Ascending aorta (tissue), 2 donors: ENCODE measurements at regions not wholly inside any gene's neighbourhood (a gene's known extent, or its start where the extent isn't known, plus 50 kb on each side); places are given as distances from the start of the nearest gene placed in this dataset.

Experiments used
- DNase-seq, 2 donors: peaks; one replicate each; pipeline ENCODE4 v3.0.0-alpha.2; 2019; ENCODE audit warnings: low spot score in 2 of 2
- H3K27ac ChIP-seq, 2 donors: fragments of 200-600 bp; sonication (generic); one replicate each; pipeline ENCODE4 v1.5.1; 2016 to 2017; ENCODE audit warnings: mild to moderate bottlenecking in 1 of 2
- H3K27me3 ChIP-seq: fragments of 200-600 bp; sonication (generic); one replicate; pipeline ENCODE4 v1.5.1; 2017
- H3K36me3 ChIP-seq, 2 donors: fragments of 200-600 bp; sonication (generic); one replicate each; pipeline ENCODE4 v1.5.1; 2016
- H3K4me1 ChIP-seq, 2 donors: fragments of 200-600 bp; sonication (generic); one replicate each; pipeline ENCODE4 v1.5.1; 2016 to 2017; ENCODE audit warnings: mild to moderate bottlenecking in 1 of 2
- H3K4me3 ChIP-seq, 2 donors: fragments of 200-600 bp; sonication (generic); one replicate each; pipeline ENCODE4 v1.5.1; 2016 to 2017; ENCODE audit warnings: mild to moderate bottlenecking in 1 of 2
- H3K9me3 ChIP-seq, 2 donors: fragments of 200-600 bp; sonication (generic); one replicate each; pipeline ENCODE4 v1.5.1; 2016
- intact Hi-C: fragments of 100-400 bp; cut with DNase I; formaldehyde crosslinking; loops from one replicate; pipeline ENCODE4 v1.15.1; 2023
- TF ChIP-seq, protein P1 (sequence below), 3 experiments: fragments of 200-600 bp in 2 of 3; fragments of 450-650 bp in 1 of 3; sonication (generic) in 2 of 3; IDR thresholded peaks; one replicate each; pipeline ENCODE4 v1.5.1; 2016 to 2019; ENCODE audit warnings: antibody characterized with exemption in 3 of 3, mild to moderate bottlenecking in 1 of 3, moderate library complexity in 1 of 3

DNA sequence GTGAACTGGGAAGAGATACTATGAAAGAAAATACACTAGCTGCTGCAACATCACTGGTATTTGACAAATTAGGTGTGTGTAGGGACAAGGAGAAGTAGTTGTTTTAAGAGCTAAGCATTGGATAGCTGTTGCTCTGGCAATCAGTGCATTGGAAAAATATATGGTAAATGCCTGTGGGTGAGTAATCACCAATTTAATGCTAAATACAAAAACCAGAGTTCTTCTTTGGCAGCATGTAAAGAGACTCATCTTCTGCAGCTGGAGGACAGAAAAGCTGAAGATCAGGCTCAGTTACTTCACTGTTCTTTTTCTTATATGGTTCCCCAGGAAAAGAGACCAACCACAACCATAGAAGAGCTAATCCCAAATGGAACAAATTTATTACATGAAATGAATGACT lies 201.8 kb upstream of the MPDZ start:
- no peaks in the 10 kb centered on the region for H3K9me3 ChIP-seq
- no peak overlapping the region for H3K27ac ChIP-seq
- TF ChIP-seq, protein P1, sequence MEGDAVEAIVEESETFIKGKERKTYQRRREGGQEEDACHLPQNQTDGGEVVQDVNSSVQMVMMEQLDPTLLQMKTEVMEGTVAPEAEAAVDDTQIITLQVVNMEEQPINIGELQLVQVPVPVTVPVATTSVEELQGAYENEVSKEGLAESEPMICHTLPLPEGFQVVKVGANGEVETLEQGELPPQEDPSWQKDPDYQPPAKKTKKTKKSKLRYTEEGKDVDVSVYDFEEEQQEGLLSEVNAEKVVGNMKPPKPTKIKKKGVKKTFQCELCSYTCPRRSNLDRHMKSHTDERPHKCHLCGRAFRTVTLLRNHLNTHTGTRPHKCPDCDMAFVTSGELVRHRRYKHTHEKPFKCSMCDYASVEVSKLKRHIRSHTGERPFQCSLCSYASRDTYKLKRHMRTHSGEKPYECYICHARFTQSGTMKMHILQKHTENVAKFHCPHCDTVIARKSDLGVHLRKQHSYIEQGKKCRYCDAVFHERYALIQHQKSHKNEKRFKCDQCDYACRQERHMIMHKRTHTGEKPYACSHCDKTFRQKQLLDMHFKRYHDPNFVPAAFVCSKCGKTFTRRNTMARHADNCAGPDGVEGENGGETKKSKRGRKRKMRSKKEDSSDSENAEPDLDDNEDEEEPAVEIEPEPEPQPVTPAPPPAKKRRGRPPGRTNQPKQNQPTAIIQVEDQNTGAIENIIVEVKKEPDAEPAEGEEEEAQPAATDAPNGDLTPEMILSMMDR (IDR thresholded peaks at IDR 0.05): no peak
- H3K27me3 ChIP-seq: no peaks in the 10 kb centered on the region
- intact Hi-C loops: no loop called here
- DNase-seq: no peak
- no peaks in the 10 kb centered on the region for H3K36me3 ChIP-seq
- H3K4me3 ChIP-seq: no peak overlapping the region
- peaks cover 0 to 14% of the 10 kb centered on the region in 2 donors for H3K4me1 ChIP-seq

DNA sequence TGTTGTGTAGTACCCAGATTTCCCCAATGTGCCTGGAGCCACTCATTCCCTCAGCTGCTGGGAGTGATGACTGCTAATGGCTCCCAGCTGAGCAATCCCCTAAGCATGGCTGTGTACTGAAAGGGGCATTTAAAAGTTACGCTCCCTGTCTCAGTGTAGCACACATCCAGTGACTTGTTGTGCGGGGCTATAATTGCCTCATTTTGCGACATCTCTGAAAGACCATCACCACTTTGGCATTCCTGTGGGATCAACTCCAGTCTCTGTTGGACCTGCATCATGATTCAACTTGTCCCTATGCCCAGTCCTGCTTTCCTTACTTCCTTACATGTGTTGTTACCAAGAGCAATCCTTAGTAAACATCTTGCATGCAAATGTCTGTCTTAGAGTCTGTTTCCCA lies 201.2 kb upstream of the MPDZ start:
- DNase-seq: no peak
- no peak overlapping the region for H3K4me3 ChIP-seq
- H3K9me3 ChIP-seq: peaks cover 0 to 2% of the 10 kb centered on the region in 2 donors
- peaks cover 0 to 12% of the 10 kb centered on the region in 2 donors for H3K4me1 ChIP-seq
- intact Hi-C loops: no loop called here
- H3K27ac ChIP-seq: no peak overlapping the region
- H3K36me3 ChIP-seq: no peaks in the 10 kb centered on the region
- TF ChIP-seq, protein P1 (IDR thresholded peaks at IDR 0.05): no peak
- no peaks in the 10 kb centered on the region for H3K27me3 ChIP-seq

DNA sequence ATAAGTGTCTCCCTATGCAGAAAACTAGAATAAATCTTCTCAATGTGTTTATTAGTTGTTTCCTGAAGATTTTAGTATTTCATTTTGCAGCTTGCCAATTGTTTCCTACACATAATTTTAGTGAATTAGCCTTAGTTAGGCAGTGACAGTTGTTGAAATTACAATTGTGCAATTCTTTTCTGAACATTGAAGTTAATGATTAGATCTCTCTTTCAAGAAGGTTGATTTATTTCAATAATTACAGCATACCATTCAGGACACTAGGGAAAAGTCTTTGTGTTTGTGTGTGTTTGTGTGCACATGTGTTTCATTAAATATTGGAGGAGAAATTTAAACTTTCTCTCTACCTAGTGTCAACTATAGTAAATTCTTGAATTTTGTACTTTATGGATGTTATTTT lies 199.6 kb upstream of the MPDZ start:
- TF ChIP-seq, protein P1 (IDR thresholded peaks at IDR 0.05): no peak
- no peaks in the 10 kb centered on the region for H3K27me3 ChIP-seq
- no peaks in the 10 kb centered on the region for H3K36me3 ChIP-seq
- H3K9me3 ChIP-seq: peaks cover 0 to 16% of the 10 kb centered on the region in 2 donors
- no peaks in the 10 kb centered on the region for H3K4me1 ChIP-seq
- DNase-seq: no peak
- H3K27ac ChIP-seq: no peak overlapping the region
- H3K4me3 ChIP-seq: no peak overlapping the region
- intact Hi-C loops: no loop called here

DNA sequence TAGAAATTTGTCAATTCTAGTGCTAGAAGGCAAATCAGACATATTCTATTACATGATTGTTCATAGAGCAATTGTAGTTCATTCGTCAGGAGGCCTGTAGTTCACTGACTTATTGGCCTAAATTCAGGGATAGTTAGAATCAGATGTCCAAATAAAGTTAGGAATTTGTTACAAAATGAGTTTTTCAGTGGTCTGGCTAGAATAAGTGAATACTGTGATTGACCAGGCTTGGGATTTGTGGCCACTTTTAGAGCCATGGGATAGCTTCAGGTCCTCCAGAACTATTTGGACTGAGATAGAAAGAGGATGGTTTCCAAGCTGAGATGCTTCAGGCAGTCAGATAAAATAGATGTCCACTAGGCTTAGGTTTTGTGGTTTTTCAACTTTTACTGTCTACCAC lies 199.1 kb upstream of the MPDZ start:
- TF ChIP-seq, protein P1 (IDR thresholded peaks at IDR 0.05): no peak
- no peaks in the 10 kb centered on the region for H3K27me3 ChIP-seq
- H3K27ac ChIP-seq: no peak overlapping the region
- H3K36me3 ChIP-seq: no peaks in the 10 kb centered on the region
- H3K9me3 ChIP-seq: peaks cover 0 to 16% of the 10 kb centered on the region in 2 donors
- no peaks in the 10 kb centered on the region for H3K4me1 ChIP-seq
- H3K4me3 ChIP-seq: no peak overlapping the region
- DNase-seq: no peak
- intact Hi-C loops: no loop called here

GRCh38 chr9:13478160-13478559 lies 198.7 kb upstream of the MPDZ start:
- TF ChIP-seq, protein P1 (IDR thresholded peaks at IDR 0.05): no peak
- no peak for DNase-seq
- intact Hi-C loops: no loop called here
- H3K27ac ChIP-seq: no peak overlapping the region
- no peaks in the 10 kb centered on the region for H3K27me3 ChIP-seq
- H3K9me3 ChIP-seq: peaks cover 0 to 16% of the 10 kb centered on the region in 2 donors
- no peak overlapping the region for H3K4me3 ChIP-seq
- no peaks in the 10 kb centered on the region for H3K4me1 ChIP-seq
- H3K36me3 ChIP-seq: no peaks in the 10 kb centered on the region

GRCh38 chr9:13470836-13471235 lies 191.3 kb upstream of the MPDZ start:
- H3K36me3 ChIP-seq: no peaks in the 10 kb centered on the region
- intact Hi-C loops: no loop called here
- DNase-seq: no peak
- H3K4me1 ChIP-seq: no peaks in the 10 kb centered on the region
- H3K4me3 ChIP-seq: no peak overlapping the region
- H3K27me3 ChIP-seq: no peaks in the 10 kb centered on the region
- H3K9me3 ChIP-seq: peaks cover 0 to 15% of the 10 kb centered on the region in 2 donors
- no peak overlapping the region for H3K27ac ChIP-seq
- TF ChIP-seq, protein P1 (IDR thresholded peaks at IDR 0.05): no peak
